GM12878 (cell line): ENCODE measurements at regions not wholly inside any gene's neighbourhood (a gene's known extent, or its start where the extent isn't known, plus 50 kb on each side); places are given as distances from the start of the nearest gene placed in this dataset.

Experiments used
- ATAC-seq: fragments of 200-7000 bp; cut with Tn5 transposase; 3 replicates; pipeline ENCODE4 v1.9.1; 2020; ENCODE audit warnings: mild to moderate bottlenecking, moderate library complexity
- BruUV-seq: library from RNA; stranded (reverse); fragments of 400-500 nt; replicated peaks from 2 replicates; lab custom pipeline; 2021; lab: Mats Ljungman, UMichigan
- CTCF ChIA-PET: fragments of 300-600 bp; sonication (Branson Sonifier 250); formaldehyde crosslinking; extraction: SDS; loops from one replicate; lab custom pipeline; 2021; ENCODE audit warnings: inconsistent platforms; lab: Yijun Ruan, JAX
- POLR2A ChIA-PET: fragments of 350-600 bp; formaldehyde crosslinking; extraction: SDS; loops from one replicate; lab custom pipeline; 2021; ENCODE audit warnings: inconsistent platforms; lab: Charles Lee
- RAD21 ChIA-PET: fragments of 300-600 bp; sonication (Branson Sonifier 250); formaldehyde crosslinking; loops from one replicate; lab custom pipeline; 2023; ENCODE audit warnings: antibody characterized with exemption; ENCODE audit not compliant: unreplicated experiment; lab: Charles Lee
- SMC1A ChIA-PET: fragments of 300-600 bp; sonication (Branson Sonifier 250); formaldehyde crosslinking; loops from one replicate; lab custom pipeline; 2023; ENCODE audit not compliant: unreplicated experiment, uncharacterized antibody; lab: Charles Lee
- DNase-seq: peaks from one replicate; pipeline ENCODE4 v3.0.0-alpha.2; 2011; ENCODE audit warnings: low read depth, low spot score
- FAIRE-seq: peaks from 3 replicates; lab custom pipeline; 2011; peaks lifted over from hg19 to GRCh38; lab: Jason Lieb, UNC
- H2AFZ ChIP-seq: 2 replicates; pipeline ENCODE4 v1.6.0; 2011; ENCODE audit warnings: low read depth, low read length, control low read depth; ENCODE audit not compliant: control insufficient read depth
- H3K27ac ChIP-seq: 2 replicates; pipeline ENCODE4 v1.5.1; 2011; ENCODE audit warnings: control low read depth; ENCODE audit not compliant: control insufficient read depth, insufficient read depth
- H3K27me3 ChIP-seq, 2 experiments: replicated peaks in 1 of 2; 2 replicates each; pipeline versions ENCODE4 v1.6.0 to v1.6.1; 2011; ENCODE audit warnings: low read length in 1 of 2; ENCODE audit not compliant: control insufficient read depth in 2 of 2, insufficient read depth in 2 of 2
- H3K36me3 ChIP-seq, 2 experiments: 2 replicates each; pipeline ENCODE4 v1.5.1; 2011; ENCODE audit warnings: low read length in 1 of 2; ENCODE audit not compliant: control insufficient read depth in 2 of 2, insufficient read depth in 2 of 2
- H3K4me1 ChIP-seq: 2 replicates; pipeline ENCODE4 v1.6.1; 2011; ENCODE audit warnings: mild to moderate bottlenecking, low read length, moderate library complexity, mixed read lengths; ENCODE audit not compliant: control insufficient read depth, insufficient read depth
- H3K4me2 ChIP-seq: 2 replicates; pipeline ENCODE4 v1.6.0; 2011; ENCODE audit warnings: control low read depth; ENCODE audit not compliant: control insufficient read depth, insufficient read depth
- H3K4me3 ChIP-seq: fragments of 200-600 bp; sonication (generic); 2 replicates; pipeline ENCODE4 v1.5.1; 2016
- H3K79me2 ChIP-seq: 2 replicates; pipeline ENCODE4 v1.6.0; 2011; ENCODE audit warnings: low read length; ENCODE audit not compliant: control insufficient read depth, insufficient read depth
- H3K9ac ChIP-seq: 2 replicates; pipeline ENCODE4 v1.8.0; 2011; ENCODE audit warnings: low read length, control low read depth, mixed read lengths; ENCODE audit not compliant: control insufficient read depth, insufficient read depth
- H3K9me3 ChIP-seq: replicated peaks from 3 replicates; pipeline ENCODE4 v1.5.1; 2011; ENCODE audit warnings: mild to moderate bottlenecking, low read length; ENCODE audit not compliant: control insufficient read depth, insufficient read depth
- H4K20me1 ChIP-seq: 2 replicates; pipeline ENCODE4 v1.6.0; 2011; ENCODE audit not compliant: control insufficient read depth, insufficient read depth
- CEBPB ChIP-seq, 2 experiments: fragments of 150-350 bp in 1 of 2; IDR thresholded peaks; 2 replicates each; pipeline ENCODE4 v1.6.1; 2012 to 2014; ENCODE audit warnings: low read depth in 2 of 2, low read length in 2 of 2, borderline replicate concordance in 1 of 2, inconsistent platforms in 1 of 2
- CHD1 ChIP-seq: IDR thresholded peaks from 2 replicates; pipeline ENCODE4 v1.6.1; 2012; ENCODE audit warnings: low read depth, low read length, improper control_type of control experiment
- DPF2 ChIP-seq: fragments of 450-650 bp; IDR thresholded peaks from 2 replicates; pipeline ENCODE4 v1.6.1; 2017; ENCODE audit warnings: mild to moderate bottlenecking
- MYC ChIP-seq: IDR thresholded peaks from 2 replicates; pipeline ENCODE4 v1.6.1; 2011; ENCODE audit warnings: mild to moderate bottlenecking, low read length, moderate library complexity, inconsistent platforms; ENCODE audit not compliant: insufficient read depth, insufficient replicate concordance, insufficient read length, severe bottlenecking
- POU2F2 ChIP-seq: IDR thresholded peaks from 3 replicates; pipeline ENCODE4 v1.6.1; 2011; ENCODE audit warnings: low read depth, mild to moderate bottlenecking, low read length, borderline replicate concordance
- RAD21 ChIP-seq: IDR thresholded peaks from 2 replicates; pipeline ENCODE4 v1.6.1; 2011; ENCODE audit warnings: mild to moderate bottlenecking, low read depth, low read length, moderate library complexity; ENCODE audit not compliant: insufficient read depth
- RUNX3 ChIP-seq: IDR thresholded peaks from 2 replicates; pipeline ENCODE4 v1.6.1; 2012; ENCODE audit warnings: low read length, inconsistent platforms
- SIN3A ChIP-seq: IDR thresholded peaks from 2 replicates; pipeline ENCODE4 v1.6.1; 2012; ENCODE audit warnings: low read depth, low read length, improper control_type of control experiment
- STAT1 ChIP-seq: fragments of 450-650 bp; conservative IDR thresholded peaks from 2 replicates; pipeline ENCODE4 v1.6.1; 2014; ENCODE audit warnings: antibody characterized with exemption, mild to moderate bottlenecking
- WGBS: methylation state at CpG from one replicate; pipeline ENCODE4 v1.1.6; 2016; ENCODE audit warnings: low lambda C conversion rate; ENCODE audit not compliant: insufficient replicate concordance, insufficient coverage; ENCODE audit errors: missing lambda C conversion rate; 5-methylcytosine and 5-hydroxymethylcytosine counted together
- in situ Hi-C: fragments of 300-500 bp; cut with MboI; formaldehyde crosslinking; loops from 9 replicates; pipeline ENCODE4 v1.14.3; 2018; ENCODE audit warnings: mixed read lengths
- intact Hi-C: fragments of 100-400 bp; cut with micrococcal nuclease; formaldehyde crosslinking; loops from one replicate; pipeline ENCODE4 v1.14.2; 2022; ENCODE audit not compliant: unreplicated experiment
- TF ChIP-seq, protein P1 (sequence below): IDR thresholded peaks from 2 replicates; pipeline ENCODE4 v1.6.1; 2011; ENCODE audit warnings: borderline replicate concordance, low read depth, mild to moderate bottlenecking, moderate library complexity, mixed read lengths, low read length; ENCODE audit not compliant: insufficient read depth; ENCODE audit errors: extremely low read length
- TF ChIP-seq, protein P2 (sequence below): IDR thresholded peaks from 2 replicates; pipeline ENCODE4 v1.6.1; 2011; ENCODE audit warnings: low read depth, low read length, improper control_type of control experiment, borderline replicate concordance
- TF ChIP-seq, protein P3 (sequence below): fragments of 450-650 bp; IDR thresholded peaks from 2 replicates; pipeline ENCODE4 v1.6.1; 2017; ENCODE audit warnings: mild to moderate bottlenecking

DNA sequence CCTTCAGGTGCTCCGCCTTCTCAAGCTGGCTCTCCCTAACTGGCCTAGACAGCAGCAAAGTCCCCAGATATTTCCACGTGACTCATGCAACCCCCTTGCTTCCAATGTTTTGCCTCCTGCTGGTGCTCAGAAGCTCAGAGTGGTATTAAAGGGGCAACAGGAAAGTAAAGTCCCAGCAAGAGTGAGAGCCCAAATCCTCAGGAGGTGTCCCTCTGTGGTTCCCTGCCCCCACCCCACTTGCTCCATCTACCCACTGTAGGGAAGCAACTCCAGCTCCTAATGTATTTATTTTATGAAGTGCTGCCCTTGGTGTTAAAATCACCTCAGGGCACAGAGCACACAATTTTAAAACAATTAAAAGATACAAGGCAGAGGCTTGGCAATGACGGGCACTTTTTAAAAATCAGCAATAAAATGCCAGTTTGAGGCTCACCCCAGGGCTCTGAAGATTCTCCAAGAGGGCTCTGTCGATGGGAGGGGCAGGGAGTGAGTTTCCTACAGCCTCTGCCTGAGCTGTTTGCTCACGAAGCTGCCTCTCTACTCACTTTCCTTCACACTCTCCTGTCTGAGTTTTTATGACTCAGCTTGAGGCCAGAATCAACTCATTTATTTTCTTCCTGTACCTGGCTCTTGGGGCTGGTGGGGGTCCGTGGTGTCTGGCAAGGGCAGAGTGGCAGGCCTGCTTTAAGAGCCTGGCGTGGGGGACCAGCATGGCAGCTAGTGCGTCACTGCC is 81.9 kb upstream of the MAX start:
- H3K4me3 ChIP-seq: no peak overlapping the region
- no peaks in the 10 kb centered on the region for H4K20me1 ChIP-seq
- H3K4me1 ChIP-seq: peaks cover 35% of the 10 kb centered on the region
- FAIRE-seq (no peak), DNase-seq (no peak), ATAC-seq (no peak)
- SMC1A ChIA-PET: interaction anchor here (0.6 to 3.2 kb wide), 9 partner anchors 13 to 582 kb away, joined by 3 to 15 read pairs (median 3); no protein-coding TSS in a partner anchor
- no peak overlapping the region for H3K27ac ChIP-seq
- no peaks in the 10 kb centered on the region for H3K36me3 ChIP-seq
- intact Hi-C loops (loop anchor here (5.0 kb wide), 1 partner anchor 118 kb away; no protein-coding TSS in a partner anchor), in situ Hi-C loops (no loop called here)
- no peak overlapping the region for H2AFZ ChIP-seq
- peaks cover 11% of the 10 kb centered on the region for H3K9me3 ChIP-seq
- CTCF ChIA-PET: interaction anchor here (1.0 to 1.7 kb wide), 2 partner anchors 20 to 640 kb away, joined by 3 to 7 read pairs; no protein-coding TSS in a partner anchor
- TF ChIP-seq SIN3A: no peak
- TF ChIP-seq, protein P1, sequence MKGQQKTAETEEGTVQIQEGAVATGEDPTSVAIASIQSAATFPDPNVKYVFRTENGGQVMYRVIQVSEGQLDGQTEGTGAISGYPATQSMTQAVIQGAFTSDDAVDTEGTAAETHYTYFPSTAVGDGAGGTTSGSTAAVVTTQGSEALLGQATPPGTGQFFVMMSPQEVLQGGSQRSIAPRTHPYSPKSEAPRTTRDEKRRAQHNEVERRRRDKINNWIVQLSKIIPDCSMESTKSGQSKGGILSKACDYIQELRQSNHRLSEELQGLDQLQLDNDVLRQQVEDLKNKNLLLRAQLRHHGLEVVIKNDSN: no peak
- 0 out of 2 replicates have a peak, but pooled peaks have one; percentile 24 for TF ChIP-seq RUNX3
- no peak for TF ChIP-seq CHD1
- no peak overlapping the region for H3K9ac ChIP-seq
- WGBS: 49% methylated on average over 8 of the region's 8 CpGs
- H3K27me3 ChIP-seq: no peaks in the 10 kb centered on the region; a peak in 1 of 4 replicates
- RAD21 ChIA-PET: interaction anchor here (0.9 to 1.4 kb wide), 3 partner anchors 23 to 640 kb away, joined by 3 to 5 read pairs (median 5); no protein-coding TSS in a partner anchor
- no peak overlapping the region for H3K4me2 ChIP-seq
- POLR2A ChIA-PET: no interaction called here
- H3K79me2 ChIP-seq: no peaks in the 10 kb centered on the region
- BruUV-seq: no TSS peak

DNA sequence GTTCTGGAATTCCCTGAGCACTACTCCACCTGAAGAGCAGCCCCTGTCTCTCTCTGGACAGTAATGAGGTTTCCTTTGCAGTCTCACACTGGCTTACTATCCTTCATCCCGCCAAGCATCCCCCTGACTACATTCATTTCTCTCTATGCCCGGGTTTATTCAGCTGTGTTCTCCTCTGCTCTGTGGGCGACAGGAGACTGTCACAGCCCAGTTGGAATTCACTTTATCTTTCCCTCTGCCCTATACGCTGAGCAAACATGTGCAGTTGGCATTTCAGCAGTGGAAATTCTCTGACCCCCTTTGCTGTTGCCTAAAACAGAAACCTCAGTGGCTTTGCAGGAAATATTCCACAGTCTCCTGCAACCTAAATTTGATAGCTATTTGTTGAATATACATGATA is 83.5 kb upstream of the MAX start:
- no peak overlapping the region for H2AFZ ChIP-seq
- no peaks in the 10 kb centered on the region for H4K20me1 ChIP-seq
- no peaks in the 10 kb centered on the region for H3K79me2 ChIP-seq
- ATAC-seq (no peak), FAIRE-seq (no peak), DNase-seq (no peak)
- RAD21 ChIA-PET: interaction anchor here (1.2 kb wide), 1 partner anchor 18 kb away, joined by 4 read pairs; no protein-coding TSS in a partner anchor
- no peak overlapping the region for H3K27ac ChIP-seq
- SMC1A ChIA-PET: interaction anchor here (0.6 to 1.4 kb wide), 5 partner anchors 9 to 229 kb away, joined by 3 to 4 read pairs (median 3); no protein-coding TSS in a partner anchor
- H3K27me3 ChIP-seq: no peaks in the 10 kb centered on the region; a peak in 1 of 4 replicates
- WGBS: 88% methylated on average over 4 of the region's 4 CpGs
- BruUV-seq: no TSS peak
- peaks cover 11% of the 10 kb centered on the region for H3K9me3 ChIP-seq
- H3K4me3 ChIP-seq: no peak overlapping the region
- peaks cover 20% of the 10 kb centered on the region for H3K4me1 ChIP-seq
- no peaks in the 10 kb centered on the region for H3K36me3 ChIP-seq
- H3K9ac ChIP-seq: no peak overlapping the region
- POLR2A ChIA-PET: interaction anchor here (1.0 kb wide), 1 partner anchor 21 kb away, joined by 3 read pairs; no protein-coding TSS in a partner anchor
- CTCF ChIA-PET: interaction anchor here (0.6 to 1.8 kb wide), 3 partner anchors 9 to 228 kb away, joined by 3 to 9 read pairs (median 4); no protein-coding TSS in a partner anchor
- no peak overlapping the region for H3K4me2 ChIP-seq
- intact Hi-C loops (no loop called here), in situ Hi-C loops (no loop called here)
- TF ChIP-seq STAT1 (no peak), RAD21 (no peak), MYC (no peak), DPF2 (no peak), POU2F2 (no peak), CEBPB (IDR thresholded peaks at IDR 0.05; ENCODE audit: borderline replicate concordance in 1 of 2, low read depth in 2 of 2, low read length in 2 of 2) (no peak)
- TF ChIP-seq, protein P2, sequence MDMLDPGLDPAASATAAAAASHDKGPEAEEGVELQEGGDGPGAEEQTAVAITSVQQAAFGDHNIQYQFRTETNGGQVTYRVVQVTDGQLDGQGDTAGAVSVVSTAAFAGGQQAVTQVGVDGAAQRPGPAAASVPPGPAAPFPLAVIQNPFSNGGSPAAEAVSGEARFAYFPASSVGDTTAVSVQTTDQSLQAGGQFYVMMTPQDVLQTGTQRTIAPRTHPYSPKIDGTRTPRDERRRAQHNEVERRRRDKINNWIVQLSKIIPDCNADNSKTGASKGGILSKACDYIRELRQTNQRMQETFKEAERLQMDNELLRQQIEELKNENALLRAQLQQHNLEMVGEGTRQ: no peak
- TF ChIP-seq, protein P3, sequence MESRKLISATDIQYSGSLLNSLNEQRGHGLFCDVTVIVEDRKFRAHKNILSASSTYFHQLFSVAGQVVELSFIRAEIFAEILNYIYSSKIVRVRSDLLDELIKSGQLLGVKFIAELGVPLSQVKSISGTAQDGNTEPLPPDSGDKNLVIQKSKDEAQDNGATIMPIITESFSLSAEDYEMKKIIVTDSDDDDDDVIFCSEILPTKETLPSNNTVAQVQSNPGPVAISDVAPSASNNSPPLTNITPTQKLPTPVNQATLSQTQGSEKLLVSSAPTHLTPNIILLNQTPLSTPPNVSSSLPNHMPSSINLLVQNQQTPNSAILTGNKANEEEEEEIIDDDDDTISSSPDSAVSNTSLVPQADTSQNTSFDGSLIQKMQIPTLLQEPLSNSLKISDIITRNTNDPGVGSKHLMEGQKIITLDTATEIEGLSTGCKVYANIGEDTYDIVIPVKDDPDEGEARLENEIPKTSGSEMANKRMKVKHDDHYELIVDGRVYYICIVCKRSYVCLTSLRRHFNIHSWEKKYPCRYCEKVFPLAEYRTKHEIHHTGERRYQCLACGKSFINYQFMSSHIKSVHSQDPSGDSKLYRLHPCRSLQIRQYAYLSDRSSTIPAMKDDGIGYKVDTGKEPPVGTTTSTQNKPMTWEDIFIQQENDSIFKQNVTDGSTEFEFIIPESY: no peak
